Endothelial cell of umbilical vein (primary cell): ENCODE measurements at regions not wholly inside any gene's neighbourhood (a gene's known extent, or its start where the extent isn't known, plus 50 kb on each side); places are given as distances from the start of the nearest gene placed in this dataset.

ENCODE experiments used
- BruUV-seq: library from RNA; stranded (reverse); fragments of 400-500 nt; replicated peaks from 2 replicates; lab custom pipeline; 2021; lab: Mats Ljungman, UMichigan
- CTCF ChIA-PET: fragments of 300-600, 350-600 bp; sonication (Branson Sonifier 250); formaldehyde crosslinking; loops from one replicate; lab custom pipeline; 2021; ENCODE audit warnings: antibody characterized with exemption, inconsistent platforms; lab: Charles Lee
- POLR2A ChIA-PET: fragments of 300-600, 350-600 bp; sonication (Branson Sonifier 250); formaldehyde crosslinking; loops from one replicate; lab custom pipeline; 2021; ENCODE audit warnings: antibody characterized with exemption, inconsistent platforms; lab: Charles Lee
- DNase-seq: peaks from one replicate; pipeline ENCODE4 v3.0.0-alpha.2; 2011; ENCODE audit warnings: low read depth, low spot score
- FAIRE-seq: peaks from 2 replicates; lab custom pipeline; 2011; peaks lifted over from hg19 to GRCh38; lab: Jason Lieb, UNC
- H2AFZ ChIP-seq: 2 replicates; pipeline ENCODE4 v1.6.0; 2012; ENCODE audit warnings: low read depth, low read length, control low read depth, inconsistent platforms
- H3K27ac ChIP-seq: 2 replicates; pipeline ENCODE4 v1.5.1; 2011; ENCODE audit warnings: low read depth, mild to moderate bottlenecking, control low read depth, low read length, moderate library complexity; ENCODE audit not compliant: insufficient read depth
- H3K27me3 ChIP-seq, 2 experiments: 2 replicates each; pipeline versions ENCODE4 v1.6.0 to v1.6.1; 2011; ENCODE audit warnings: low read length in 2 of 2, mixed read lengths in 1 of 2; ENCODE audit not compliant: control insufficient read depth in 2 of 2, insufficient read depth in 2 of 2
- H3K36me3 ChIP-seq, 2 experiments: 2 replicates in 1 of 2; 3 replicates in 1 of 2; pipeline ENCODE4 v1.5.1; 2011; ENCODE audit warnings: low read length in 2 of 2, mild to moderate bottlenecking in 1 of 2, moderate library complexity in 1 of 2; ENCODE audit not compliant: control insufficient read depth in 2 of 2, insufficient read depth in 2 of 2; ENCODE audit errors: extremely low read depth in 1 of 2
- H3K4me1 ChIP-seq: 3 replicates; pipeline ENCODE4 v1.5.1; 2011; ENCODE audit warnings: mild to moderate bottlenecking, low read length; ENCODE audit not compliant: control insufficient read depth, insufficient read depth; ENCODE audit errors: extremely low read depth
- H3K4me2 ChIP-seq: 2 replicates; pipeline ENCODE4 v1.6.1; 2011; ENCODE audit warnings: low read length, control low read depth, mixed read lengths; ENCODE audit not compliant: insufficient read depth
- H3K4me3 ChIP-seq, 3 experiments: fragments of 200-600 bp in 1 of 3; sonication (generic), shearing (Covaris generic) in 1 of 3; replicated peaks in 1 of 3; 2 replicates each; pipeline ENCODE4 v1.5.1; 2011 to 2016; ENCODE audit warnings: control low read depth in 3 of 3, low read length in 3 of 3, mild to moderate bottlenecking in 2 of 3, inconsistent platforms in 1 of 3, low read depth in 1 of 3, moderate library complexity in 1 of 3; ENCODE audit not compliant: insufficient read depth in 1 of 3
- H3K79me2 ChIP-seq: 2 replicates; pipeline ENCODE4 v1.6.0; 2012; ENCODE audit warnings: low read length, inconsistent platforms; ENCODE audit not compliant: control insufficient read depth, insufficient read depth
- H3K9ac ChIP-seq: replicated peaks from 2 replicates; pipeline ENCODE3; 2011; ENCODE audit warnings: low read length, control low read depth; ENCODE audit not compliant: insufficient read depth; ENCODE audit errors: extremely low read depth
- H3K9me1 ChIP-seq: replicated peaks from 3 replicates; pipeline ENCODE4 v1.6.0; 2011; ENCODE audit warnings: mild to moderate bottlenecking, low read length; ENCODE audit not compliant: control insufficient read depth, insufficient read depth; ENCODE audit errors: extremely low read depth
- H3K9me3 ChIP-seq: replicated peaks from 2 replicates; pipeline ENCODE4 v1.5.1; 2012; ENCODE audit warnings: low read length, inconsistent platforms; ENCODE audit not compliant: control insufficient read depth, insufficient read depth
- H4K20me1 ChIP-seq: replicated peaks from 2 replicates; pipeline ENCODE3; 2011; ENCODE audit warnings: mild to moderate bottlenecking, low read length; ENCODE audit not compliant: control insufficient read depth, insufficient read depth; ENCODE audit errors: extremely low read depth
- CTCF ChIP-seq, 2 donors: IDR thresholded peaks; 1 replicate in 1 of 2; 2 replicates in 1 of 2; pipeline ENCODE4 v1.5.1; 2011; ENCODE audit warnings: low read length in 2 of 2, mild to moderate bottlenecking in 2 of 2, moderate library complexity in 2 of 2, control low read depth in 1 of 2, inconsistent platforms in 1 of 2, low read depth in 1 of 2; ENCODE audit not compliant: insufficient read depth in 1 of 2; ENCODE audit errors: extremely low read depth in 1 of 2
- FOS ChIP-seq: IDR thresholded peaks from 2 replicates; pipeline ENCODE4 v1.6.1; 2011; ENCODE audit warnings: mild to moderate bottlenecking, low read length, moderate library complexity, borderline replicate concordance; ENCODE audit not compliant: insufficient read depth
- GATA2 ChIP-seq: IDR thresholded peaks from 2 replicates; pipeline ENCODE4 v1.7.0; 2011; ENCODE audit warnings: low read depth, mild to moderate bottlenecking, moderate library complexity, mixed read lengths, low read length; ENCODE audit not compliant: insufficient read length, insufficient read depth
- MAX ChIP-seq: IDR thresholded peaks from 2 replicates; pipeline ENCODE4 v1.6.1; 2011; ENCODE audit not compliant: insufficient read depth, insufficient read length
- MYC ChIP-seq: IDR thresholded peaks from one replicate; pipeline ENCODE4 v1.6.1; 2011; ENCODE audit warnings: mild to moderate bottlenecking, low read depth, low read length
- POLR2A ChIP-seq: IDR thresholded peaks from 2 replicates; pipeline ENCODE4 v1.6.1; 2012; ENCODE audit warnings: low read depth, mild to moderate bottlenecking, control low read depth, low read length
- POLR2AphosphoS5 ChIP-seq: IDR thresholded peaks from 2 replicates; pipeline ENCODE4 v1.6.1; 2012; ENCODE audit warnings: low read depth, mild to moderate bottlenecking, control low read depth, low read length, moderate library complexity; ENCODE audit not compliant: insufficient read depth
- dilution Hi-C: fragments of 300-500 bp; cut with MboI; formaldehyde crosslinking; loops from one replicate; pipeline ENCODE4 v1.15.0; 2019; ENCODE audit warnings: low sequenced_read_pairs; ENCODE audit not compliant: extremely low pct_ligation_motif_present
- intact Hi-C: fragments of 100-400 bp; cut with micrococcal nuclease; formaldehyde crosslinking; loops from one replicate; pipeline ENCODE4 v1.10.0; 2022

- Histone ChIP-seq H3K9me1 (no peaks in the 10 kb centered on the region), H4K20me1 (no peaks in the 10 kb centered on the region), H3K27ac (no peak overlapping the region), H3K79me2 (no peaks in the 10 kb centered on the region), H3K9ac (no peak overlapping the region), H2AFZ (no peak overlapping the region), H3K4me3 (no peak overlapping the region), H3K36me3 (no peaks in the 10 kb centered on the region), H3K4me2 (no peak overlapping the region), H3K9me3 (no peaks in the 10 kb centered on the region), H3K27me3 (peaks cover 0 to 11% of the 10 kb centered on the region in 2 experiments), H3K4me1 (no peaks in the 10 kb centered on the region)
- intact Hi-C loops = no loop called here
- ChIA-PET POLR2A (no interaction called here), CTCF (no interaction called here)
- no TSS peak for BruUV-seq
- no peak for FAIRE-seq
- dilution Hi-C loops = no loop called here
- no peak for TF ChIP-seq POLR2AphosphoS5
- TF ChIP-seq CTCF (IDR thresholded peaks at IDR 0.05; ENCODE audit: extremely low read depth in 1 of 2, insufficient read depth in 1 of 2, low read depth in 1 of 2, low read length in 2 of 2) = no peak
- no peak for TF ChIP-seq GATA2
- TF ChIP-seq POLR2A = no peak
- no peak for TF ChIP-seq MYC
- TF ChIP-seq MAX = no peak
- TF ChIP-seq FOS = no peak
- DNase-seq = no peak
These were observed 145.1 kb upstream of the PCBD1 start for GRCh38 chr10:71033396-71033980.
